GM18507 (cell line): ENCODE measurements at regions not wholly inside any gene's neighbourhood (a gene's known extent, or its start where the extent isn't known, plus 50 kb on each side); places are given as distances from the start of the nearest gene placed in this dataset.
"Not testable (repeated sequence)": the region's sequence is repeated elsewhere in the genome, so short reads cannot be mapped to it uniquely, and the experiment has no call there.

Experiments used
- DNase-seq: peaks from one replicate; pipeline ENCODE4 v3.0.0; 2011; ENCODE audit warnings: low read depth; ENCODE audit not compliant: insufficient read length; ENCODE audit errors: extremely low spot score
- FAIRE-seq: peaks from 2 replicates; lab custom pipeline; 2011; peaks lifted over from hg19 to GRCh38; lab: Jason Lieb, UNC

GRCh38 chrX:122869171-122869570 lies 314.9 kb upstream of the GRIA3 start:
- DNase-seq (no peak), FAIRE-seq (no peak)

GRCh38 chrX:122878269-122878668 lies 305.8 kb upstream of the GRIA3 start:
- FAIRE-seq = no peak
- no peak for DNase-seq

GRCh38 chrX:122880952-122881351 lies 303.1 kb upstream of the GRIA3 start:
- DNase-seq = no peak
- no peak for FAIRE-seq

GRCh38 chrX:122890729-122891128 lies 293.3 kb upstream of the GRIA3 start:
- DNase-seq (no peak), FAIRE-seq (no peak)

- DNase-seq (no peak), FAIRE-seq (no peak)
These were observed 277.4 kb upstream of the GRIA3 start for GRCh38 chrX:122906726-122907125.

GRCh38 chrX:122907375-122907774 lies 276.7 kb upstream of the GRIA3 start:
- FAIRE-seq (no peak), DNase-seq (no peak)

GRCh38 chrX:122910697-122911096 lies 273.4 kb upstream of the GRIA3 start:
- DNase-seq (no peak), FAIRE-seq (no peak)

GRCh38 chrX:122913134-122913533 lies 270.9 kb upstream of the GRIA3 start:
- DNase-seq = no peak
- no peak for FAIRE-seq

- no peak for FAIRE-seq
- DNase-seq = no peak
These were observed 270.3 kb upstream of the GRIA3 start for GRCh38 chrX:122913764-122914163.

GRCh38 chrX:122914256-122914655 lies 269.8 kb upstream of the GRIA3 start:
- DNase-seq = no peak

GRCh38 chrX:122934131-122934530 lies 249.9 kb upstream of the GRIA3 start:
- FAIRE-seq (no peak), DNase-seq (no peak)

More at GRCh38 chrX:122914256-122914655, 269.8 kb upstream of the GRIA3 start:
- no peak for FAIRE-seq

GRCh38 chrX:122940199-122940598 lies 243.9 kb upstream of the GRIA3 start:
- DNase-seq = no peak
- FAIRE-seq = no peak

GRCh38 chrX:122941806-122942205 lies 242.3 kb upstream of the GRIA3 start:
- DNase-seq = no peak
- FAIRE-seq = no peak

- DNase-seq (no peak), FAIRE-seq (no peak)
These were observed 240.2 kb upstream of the GRIA3 start for GRCh38 chrX:122943918-122944317.

- FAIRE-seq (no peak), DNase-seq (no peak)
These were observed 238.8 kb upstream of the GRIA3 start for GRCh38 chrX:122945328-122945727.

GRCh38 chrX:122972604-122973003 lies 211.5 kb upstream of the GRIA3 start:
- FAIRE-seq (no peak), DNase-seq (no peak)

- no peak for FAIRE-seq
These were observed 201.6 kb upstream of the GRIA3 start for GRCh38 chrX:122982521-122982920.

GRCh38 chrX:123002844-123003243 lies 181.2 kb upstream of the GRIA3 start:
- FAIRE-seq, DNase-seq: not testable (repeated sequence)

More at GRCh38 chrX:122982521-122982920, 201.6 kb upstream of the GRIA3 start:
- no peak for DNase-seq

- no peak for DNase-seq
- FAIRE-seq = no peak
These were observed 170.9 kb upstream of the GRIA3 start for GRCh38 chrX:123013141-123013540.

GRCh38 chrX:123036401-123036800 lies 147.7 kb upstream of the GRIA3 start:
- FAIRE-seq (no peak), DNase-seq (no peak)

- no peak for DNase-seq
- FAIRE-seq = no peak
These were observed 134.9 kb upstream of the GRIA3 start for GRCh38 chrX:123049071-123049625.

GRCh38 chrX:123060986-123061385 lies 123.1 kb upstream of the GRIA3 start:
- DNase-seq = no peak

More at GRCh38 chrX:123060986-123061385, 123.1 kb upstream of the GRIA3 start:
- FAIRE-seq = no peak
